Right atrium auricular region (tissue), 2 donors: ENCODE measurements at regions not wholly inside any gene's neighbourhood (a gene's known extent, or its start where the extent isn't known, plus 50 kb on each side); places are given as distances from the start of the nearest gene placed in this dataset.

Source experiments
- DNase-seq: peaks from one replicate; pipeline ENCODE4 v3.0.0-alpha.2; 2019; ENCODE audit warnings: low spot score
- H3K27ac ChIP-seq, 2 donors: fragments of 200-600 bp; sonication (generic); 1 replicate in 1 of 2; 2 replicates in 1 of 2; pipeline ENCODE4 v1.5.1; 2016 to 2019
- H3K27me3 ChIP-seq, 2 donors: fragments of 200-600 bp; sonication (generic); one replicate each; pipeline versions ENCODE4 v1.5.1 to v1.6.0; 2017 to 2019
- H3K36me3 ChIP-seq: fragments of 200-600 bp; sonication (generic); one replicate; pipeline ENCODE4 v1.5.1; 2016
- H3K4me1 ChIP-seq, 2 donors: fragments of 200-600 bp; sonication (generic); one replicate each; pipeline versions ENCODE4 v1.5.1 to v1.6.0; 2017 to 2019
- H3K4me3 ChIP-seq, 2 donors: fragments of 200-600 bp; sonication (generic); 1 replicate in 1 of 2; 2 replicates in 1 of 2; pipeline ENCODE4 v1.5.1; 2017 to 2019; ENCODE audit warnings: mild to moderate bottlenecking in 1 of 2, moderate library complexity in 1 of 2
- H3K9me3 ChIP-seq, 2 donors: fragments of 200-600 bp; sonication (generic); one replicate each; pipeline ENCODE4 v1.5.1; 2019
- CTCF ChIP-seq, 2 donors: fragments of 200-600 bp; sonication (generic); IDR thresholded peaks; one replicate each; pipeline ENCODE4 v1.5.1; 2019; ENCODE audit warnings: antibody characterized with exemption in 2 of 2

- H3K27ac ChIP-seq: no peak overlapping the region
- no peak overlapping the region for H3K4me3 ChIP-seq
- H3K36me3 ChIP-seq: no peaks in the 10 kb centered on the region
- H3K4me1 ChIP-seq: no peaks in the 10 kb centered on the region
- TF ChIP-seq CTCF (IDR thresholded peaks at IDR 0.05): no peak
- H3K27me3 ChIP-seq: no peaks in the 10 kb centered on the region
- no peak for DNase-seq
- H3K9me3 ChIP-seq: no peaks in the 10 kb centered on the region
These were observed 251.3 kb downstream of the RDH14 start for GRCh38 chr2:18309188-18309587.

GRCh38 chr2:18304849-18305248, 255.6 kb downstream of the RDH14 start:
- no peak for TF ChIP-seq CTCF (IDR thresholded peaks at IDR 0.05)

GRCh38 chr2:18301421-18302139, 258.9 kb downstream of the RDH14 start:
- H3K9me3 ChIP-seq: no peaks in the 10 kb centered on the region
- no peaks in the 10 kb centered on the region for H3K27me3 ChIP-seq
- no peaks in the 10 kb centered on the region for H3K4me1 ChIP-seq
- TF ChIP-seq CTCF (IDR thresholded peaks at IDR 0.05): no peak
- no peaks in the 10 kb centered on the region for H3K36me3 ChIP-seq
- DNase-seq: no peak
- no peak overlapping the region for H3K4me3 ChIP-seq
- no peak overlapping the region for H3K27ac ChIP-seq

More at GRCh38 chr2:18304849-18305248, 255.6 kb downstream of the RDH14 start:
- H3K9me3 ChIP-seq: no peaks in the 10 kb centered on the region
- no peak overlapping the region for H3K27ac ChIP-seq
- H3K4me1 ChIP-seq: no peaks in the 10 kb centered on the region
- H3K4me3 ChIP-seq: no peak overlapping the region
- no peak for DNase-seq
- no peaks in the 10 kb centered on the region for H3K27me3 ChIP-seq
- no peaks in the 10 kb centered on the region for H3K36me3 ChIP-seq

GRCh38 chr2:18299423-18300212, 260.8 kb downstream of the RDH14 start:
- no peaks in the 10 kb centered on the region for H3K4me1 ChIP-seq
- H3K27ac ChIP-seq: no peak overlapping the region
- DNase-seq: no peak
- no peaks in the 10 kb centered on the region for H3K36me3 ChIP-seq
- no peak for TF ChIP-seq CTCF (IDR thresholded peaks at IDR 0.05)
- no peaks in the 10 kb centered on the region for H3K27me3 ChIP-seq
- H3K9me3 ChIP-seq: no peaks in the 10 kb centered on the region
- H3K4me3 ChIP-seq: no peak overlapping the region

- Histone ChIP-seq H3K9me3 (no peaks in the 10 kb centered on the region), H3K36me3 (no peaks in the 10 kb centered on the region), H3K27me3 (no peaks in the 10 kb centered on the region), H3K4me3 (no peak overlapping the region), H3K4me1 (no peaks in the 10 kb centered on the region), H3K27ac (no peak overlapping the region)
- TF ChIP-seq CTCF (IDR thresholded peaks at IDR 0.05): no peak
- DNase-seq: no peak
These were observed 262.9 kb downstream of the RDH14 start for GRCh38 chr2:18297534-18298058.
